Lung (tissue), 11 donors: ENCODE measurements at regions not wholly inside any gene's neighbourhood (a gene's known extent, or its start where the extent isn't known, plus 50 kb on each side); places are given as distances from the start of the nearest gene placed in this dataset.

ENCODE experiments used
- ATAC-seq: fragments of 200-7000 bp; cut with Tn5 transposase; one replicate; pipeline ENCODE4 v1.9.1; 2020; ENCODE audit warnings: moderate number of reproducible peaks; ENCODE audit not compliant: insufficient read depth, low FRiP score
- DNase-seq, 3 donors: peaks; one replicate each; pipeline ENCODE4 v3.0.0-alpha.2; 2013 to 2017
- H3K27ac ChIP-seq, 2 donors: one replicate each; pipeline ENCODE4 v1.5.1; 2013; ENCODE audit warnings: mild to moderate bottlenecking in 2 of 2, moderate library complexity in 2 of 2, control low read depth in 1 of 2, inconsistent platforms in 1 of 2, low read depth in 1 of 2, low read length in 1 of 2
- H3K27me3 ChIP-seq, 3 donors: one replicate each; pipeline ENCODE4 v1.5.1; 2013; ENCODE audit warnings: low read length in 2 of 3; ENCODE audit not compliant: control insufficient read depth in 3 of 3, insufficient read depth in 3 of 3
- H3K36me3 ChIP-seq, 4 donors: one replicate each; pipeline ENCODE4 v1.5.1; 2013; ENCODE audit warnings: low read length in 4 of 4, mild to moderate bottlenecking in 1 of 4, moderate library complexity in 1 of 4; ENCODE audit not compliant: control insufficient read depth in 4 of 4, insufficient read depth in 4 of 4
- H3K4me1 ChIP-seq, 5 donors: one replicate each; pipeline ENCODE4 v1.5.1; 2013; ENCODE audit warnings: low read length in 5 of 5, mild to moderate bottlenecking in 2 of 5, moderate library complexity in 1 of 5; ENCODE audit not compliant: control insufficient read depth in 5 of 5, insufficient read depth in 5 of 5
- H3K4me3 ChIP-seq: one replicate; pipeline ENCODE4 v1.5.1; 2013; ENCODE audit warnings: mild to moderate bottlenecking, control low read depth, moderate library complexity
- H3K9ac ChIP-seq, 2 donors: one replicate each; pipeline ENCODE4 v1.5.1; 2013; ENCODE audit warnings: low read length in 2 of 2, control low read depth in 1 of 2; ENCODE audit not compliant: insufficient read depth in 1 of 2
- H3K9me3 ChIP-seq, 4 donors: one replicate each; pipeline ENCODE4 v1.5.1; 2013; ENCODE audit warnings: low read length in 3 of 4, mild to moderate bottlenecking in 1 of 4, moderate library complexity in 1 of 4; ENCODE audit not compliant: control insufficient read depth in 4 of 4, insufficient read depth in 3 of 4
- WGBS, 2 donors: extraction: QIAGEN DNeasy Blood & Tissue Kit; methylation state at CpG; one replicate each; pipeline ENCODE4 v1.1.7; 2013; 5-methylcytosine and 5-hydroxymethylcytosine counted together
- TF ChIP-seq, protein P1 (sequence below): IDR thresholded peaks from 2 replicates; pipeline ENCODE4 v1.5.1; 2012; ENCODE audit warnings: mild to moderate bottlenecking; ENCODE audit errors: control extremely low read depth, extremely low read depth
- donor health status: control.
- donor health status: control.
- donor health status: Bipolar disorder and iron deficiency.
- donor health status: healthy.
- donor health status: DM: yes; HTN: yes; CAD: no.

DNA sequence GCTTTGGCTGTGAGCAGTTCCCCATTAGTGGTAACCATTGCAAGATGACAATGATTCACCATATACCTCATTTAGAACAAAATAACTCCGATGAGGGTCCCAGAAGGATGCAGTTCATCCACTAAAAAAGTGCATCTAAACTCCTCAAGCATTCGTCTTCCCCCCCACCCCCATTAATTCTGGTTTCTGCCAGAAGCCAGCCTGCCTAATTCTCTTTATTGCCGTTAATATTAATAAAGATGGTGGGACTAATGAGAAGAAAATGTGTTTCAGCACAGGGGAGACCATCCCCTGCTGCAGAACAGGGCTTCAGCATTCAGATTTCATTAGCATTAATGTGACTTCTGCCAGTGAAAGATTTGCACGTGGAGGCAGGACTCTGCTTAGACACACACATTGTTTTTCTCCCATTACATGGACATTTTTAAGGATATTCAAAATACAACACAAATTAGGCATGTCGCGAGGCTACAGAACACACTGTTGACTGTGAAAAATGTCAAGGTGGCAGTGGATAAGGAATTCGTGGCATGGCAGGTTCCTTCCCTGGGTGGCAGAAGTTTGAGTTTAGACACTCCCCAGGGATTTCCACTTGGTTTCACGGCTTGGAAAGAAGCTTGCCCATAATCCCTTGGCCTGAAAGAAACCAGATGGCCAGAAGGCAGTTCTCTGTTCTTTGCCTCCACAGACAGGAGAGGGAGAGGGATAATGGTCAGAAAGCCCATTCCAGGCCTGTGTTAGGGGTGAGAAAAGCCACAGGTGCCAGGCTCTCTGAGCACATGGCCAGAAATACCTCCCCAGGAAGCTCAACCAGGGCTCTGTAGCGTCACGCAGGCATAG, 236.5 kb downstream of the FOXO1 start:
- ATAC-seq (no peak), DNase-seq (no peak)
- Histone ChIP-seq H3K4me3 (no peak overlapping the region), H3K27me3 (no peaks in the 10 kb centered on the region), H3K9me3 (no peaks in the 10 kb centered on the region), H3K9ac (no peak overlapping the region), H3K36me3 (no peaks in the 10 kb centered on the region), H3K4me1 (peaks cover 0 to 6% (median 0%) of the 10 kb centered on the region in 5 donors), H3K27ac (no peak overlapping the region)
- TF ChIP-seq, protein P1, sequence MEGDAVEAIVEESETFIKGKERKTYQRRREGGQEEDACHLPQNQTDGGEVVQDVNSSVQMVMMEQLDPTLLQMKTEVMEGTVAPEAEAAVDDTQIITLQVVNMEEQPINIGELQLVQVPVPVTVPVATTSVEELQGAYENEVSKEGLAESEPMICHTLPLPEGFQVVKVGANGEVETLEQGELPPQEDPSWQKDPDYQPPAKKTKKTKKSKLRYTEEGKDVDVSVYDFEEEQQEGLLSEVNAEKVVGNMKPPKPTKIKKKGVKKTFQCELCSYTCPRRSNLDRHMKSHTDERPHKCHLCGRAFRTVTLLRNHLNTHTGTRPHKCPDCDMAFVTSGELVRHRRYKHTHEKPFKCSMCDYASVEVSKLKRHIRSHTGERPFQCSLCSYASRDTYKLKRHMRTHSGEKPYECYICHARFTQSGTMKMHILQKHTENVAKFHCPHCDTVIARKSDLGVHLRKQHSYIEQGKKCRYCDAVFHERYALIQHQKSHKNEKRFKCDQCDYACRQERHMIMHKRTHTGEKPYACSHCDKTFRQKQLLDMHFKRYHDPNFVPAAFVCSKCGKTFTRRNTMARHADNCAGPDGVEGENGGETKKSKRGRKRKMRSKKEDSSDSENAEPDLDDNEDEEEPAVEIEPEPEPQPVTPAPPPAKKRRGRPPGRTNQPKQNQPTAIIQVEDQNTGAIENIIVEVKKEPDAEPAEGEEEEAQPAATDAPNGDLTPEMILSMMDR = no peak
- WGBS, 2 donors = 91 to 94% methylated on average over 10 of the region's 10 CpGs

DNA sequence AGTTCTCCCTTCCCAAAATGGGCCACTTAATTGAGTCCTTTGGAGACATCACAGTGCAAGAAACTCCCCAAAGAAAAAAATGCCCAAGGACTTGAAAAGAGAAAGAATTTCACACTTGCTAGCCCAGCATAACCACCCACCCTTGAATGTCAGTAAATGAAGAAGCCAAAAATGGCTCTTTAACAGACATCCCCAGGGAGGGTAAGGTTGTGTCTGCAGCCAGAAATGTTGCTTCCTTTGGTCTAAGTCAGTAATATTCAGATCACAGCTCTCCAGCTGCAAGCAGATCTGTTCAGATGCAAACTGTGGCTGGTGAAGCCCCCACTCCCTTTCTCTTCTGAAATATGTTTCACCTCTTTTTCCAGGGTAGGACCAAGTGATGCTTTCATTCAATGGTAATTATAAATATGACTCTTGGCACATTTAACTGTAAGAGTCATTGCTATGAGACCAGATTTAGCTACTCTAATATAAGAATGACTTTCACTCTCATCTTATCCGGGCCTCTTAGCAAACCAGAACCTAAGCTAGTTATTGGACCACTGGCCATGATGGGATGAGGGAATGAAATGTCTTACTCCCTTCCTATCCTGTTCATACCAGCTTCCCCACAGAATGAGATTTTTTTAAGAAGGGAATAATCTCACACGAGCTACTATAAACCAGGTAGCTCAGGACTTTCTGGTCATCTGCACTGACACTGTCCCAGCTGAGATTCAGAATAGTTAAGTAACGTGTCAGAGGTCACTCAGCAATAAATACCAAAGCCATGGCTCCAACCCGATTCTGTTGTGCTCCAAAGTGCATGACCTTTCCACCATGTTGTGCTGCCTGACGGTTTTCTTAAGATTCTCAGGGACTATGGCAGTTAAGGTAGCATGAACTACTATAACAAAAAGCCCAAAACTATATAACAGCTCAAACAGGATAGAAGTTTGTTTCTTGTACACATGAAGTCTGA, 234.1 kb downstream of the FOXO1 start:
- DNase-seq (no peak), ATAC-seq (no peak)
- H3K27me3 ChIP-seq = no peaks in the 10 kb centered on the region
- 87 to 90% methylated on average over 5 of the region's 5 CpGs for WGBS, 2 donors
- H3K27ac ChIP-seq = no peak overlapping the region
- no peaks in the 10 kb centered on the region for H3K36me3 ChIP-seq
- H3K4me1 ChIP-seq = peaks cover 0 to 6% (median 0%) of the 10 kb centered on the region in 5 donors
- no peak overlapping the region for H3K9ac ChIP-seq
- no peaks in the 10 kb centered on the region for H3K9me3 ChIP-seq
- TF ChIP-seq, protein P1 = no peak
- no peak overlapping the region for H3K4me3 ChIP-seq

DNA sequence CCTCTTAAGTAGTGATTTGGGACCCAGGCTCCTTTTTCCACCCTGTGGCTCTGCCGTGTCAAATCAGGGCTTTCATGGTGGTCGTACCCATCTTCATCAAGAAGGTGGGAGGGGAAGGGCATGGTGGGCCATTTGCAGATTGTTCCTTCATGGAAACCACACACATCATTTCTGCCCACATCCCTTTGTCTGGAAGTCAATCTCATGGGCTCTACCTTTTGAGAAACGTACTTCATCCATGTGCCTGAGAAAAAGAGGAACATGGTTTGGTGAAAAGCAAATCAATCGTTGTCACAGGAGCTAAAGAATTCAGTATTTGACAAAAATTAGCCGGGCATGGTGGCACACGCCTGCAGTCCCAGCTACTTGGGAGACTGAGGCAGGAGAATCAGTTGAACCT, 233.4 kb downstream of the FOXO1 start:
- WGBS, 2 donors = 72% methylated on average over 6 of the region's 6 CpGs
- H3K4me3 ChIP-seq = no peak overlapping the region
- TF ChIP-seq, protein P1 = no peak
- no peak overlapping the region for H3K27ac ChIP-seq
- H3K27me3 ChIP-seq = no peaks in the 10 kb centered on the region
- no peak for DNase-seq
- no peaks in the 10 kb centered on the region for H3K36me3 ChIP-seq
- no peaks in the 10 kb centered on the region for H3K9me3 ChIP-seq
- no peak for ATAC-seq
- H3K9ac ChIP-seq = no peak overlapping the region
- peaks cover 0 to 6% (median 0%) of the 10 kb centered on the region in 5 donors for H3K4me1 ChIP-seq
